ENCODE measurements at regions not wholly inside any gene's neighbourhood (a gene's known extent, or its start where the extent isn't known, plus 50 kb on each side); places are given as distances from the start of the nearest gene placed in this dataset.

GRCh38 chr5:3124410-3124809, 372.9 kb upstream of the IRX2 start:
- DNase-seq: no peak
- Histone ChIP-seq H3K79me2 (ENCODE audit: insufficient read depth) (no peaks in the 10 kb centered on the region), H3K9ac (no peak overlapping the region), H3K36me3 (replicated peaks in 1 of 2; ENCODE audit: control insufficient read depth in 1 of 2, insufficient read depth in 2 of 2, low read length in 1 of 2) (no peaks in the 10 kb centered on the region), H3K4me1 (ENCODE audit: control insufficient read depth in 1 of 2, insufficient read depth in 2 of 2, low read depth in 1 of 2, low read length in 1 of 2) (no peaks in the 10 kb centered on the region), H3F3A (replicated peaks; ENCODE audit: insufficient read depth) (no peaks in the 10 kb centered on the region), H3K27ac (ENCODE audit: low read depth in 2 of 2, low read length in 1 of 2) (no peak overlapping the region), H4K20me1 (ENCODE audit: insufficient read depth) (no peaks in the 10 kb centered on the region), H2AFZ (ENCODE audit: low read depth) (no peak overlapping the region), H3K4me3 (ENCODE audit: low read depth in 2 of 2, low read length in 1 of 2) (no peak overlapping the region), H3K4me2 (no peak overlapping the region), H3K9me3 (no peaks in the 10 kb centered on the region), H3K27me3 (ENCODE audit: insufficient read depth) (peaks cover 15% of the 10 kb centered on the region; the same call in 1 of the 2 replicates), H3K9me2 (no peaks in the 10 kb centered on the region)
- CTCF ChIA-PET: no interaction called here
- TF ChIP-seq MEF2A (IDR thresholded peaks at IDR 0.05; ENCODE audit: borderline replicate concordance, low read depth): no peak
- TF ChIP-seq MXI1 (IDR thresholded peaks at IDR 0.05; ENCODE audit: low read depth, low read length): no peak
- TF ChIP-seq, protein P1, sequence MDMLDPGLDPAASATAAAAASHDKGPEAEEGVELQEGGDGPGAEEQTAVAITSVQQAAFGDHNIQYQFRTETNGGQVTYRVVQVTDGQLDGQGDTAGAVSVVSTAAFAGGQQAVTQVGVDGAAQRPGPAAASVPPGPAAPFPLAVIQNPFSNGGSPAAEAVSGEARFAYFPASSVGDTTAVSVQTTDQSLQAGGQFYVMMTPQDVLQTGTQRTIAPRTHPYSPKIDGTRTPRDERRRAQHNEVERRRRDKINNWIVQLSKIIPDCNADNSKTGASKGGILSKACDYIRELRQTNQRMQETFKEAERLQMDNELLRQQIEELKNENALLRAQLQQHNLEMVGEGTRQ (IDR thresholded peaks at IDR 0.05; ENCODE audit: borderline replicate concordance, low read depth, low read length): no peak
- TF ChIP-seq NFIC (IDR thresholded peaks at IDR 0.05; ENCODE audit: borderline replicate concordance): no peak
- no peak for TF ChIP-seq EP300 (IDR thresholded peaks at IDR 0.05; ENCODE audit: borderline replicate concordance in 1 of 2, low read depth in 1 of 2, low read length in 1 of 2)
- TF ChIP-seq, protein P2, sequence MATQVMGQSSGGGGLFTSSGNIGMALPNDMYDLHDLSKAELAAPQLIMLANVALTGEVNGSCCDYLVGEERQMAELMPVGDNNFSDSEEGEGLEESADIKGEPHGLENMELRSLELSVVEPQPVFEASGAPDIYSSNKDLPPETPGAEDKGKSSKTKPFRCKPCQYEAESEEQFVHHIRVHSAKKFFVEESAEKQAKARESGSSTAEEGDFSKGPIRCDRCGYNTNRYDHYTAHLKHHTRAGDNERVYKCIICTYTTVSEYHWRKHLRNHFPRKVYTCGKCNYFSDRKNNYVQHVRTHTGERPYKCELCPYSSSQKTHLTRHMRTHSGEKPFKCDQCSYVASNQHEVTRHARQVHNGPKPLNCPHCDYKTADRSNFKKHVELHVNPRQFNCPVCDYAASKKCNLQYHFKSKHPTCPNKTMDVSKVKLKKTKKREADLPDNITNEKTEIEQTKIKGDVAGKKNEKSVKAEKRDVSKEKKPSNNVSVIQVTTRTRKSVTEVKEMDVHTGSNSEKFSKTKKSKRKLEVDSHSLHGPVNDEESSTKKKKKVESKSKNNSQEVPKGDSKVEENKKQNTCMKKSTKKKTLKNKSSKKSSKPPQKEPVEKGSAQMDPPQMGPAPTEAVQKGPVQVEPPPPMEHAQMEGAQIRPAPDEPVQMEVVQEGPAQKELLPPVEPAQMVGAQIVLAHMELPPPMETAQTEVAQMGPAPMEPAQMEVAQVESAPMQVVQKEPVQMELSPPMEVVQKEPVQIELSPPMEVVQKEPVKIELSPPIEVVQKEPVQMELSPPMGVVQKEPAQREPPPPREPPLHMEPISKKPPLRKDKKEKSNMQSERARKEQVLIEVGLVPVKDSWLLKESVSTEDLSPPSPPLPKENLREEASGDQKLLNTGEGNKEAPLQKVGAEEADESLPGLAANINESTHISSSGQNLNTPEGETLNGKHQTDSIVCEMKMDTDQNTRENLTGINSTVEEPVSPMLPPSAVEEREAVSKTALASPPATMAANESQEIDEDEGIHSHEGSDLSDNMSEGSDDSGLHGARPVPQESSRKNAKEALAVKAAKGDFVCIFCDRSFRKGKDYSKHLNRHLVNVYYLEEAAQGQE (IDR thresholded peaks at IDR 0.05; ENCODE audit: low read depth, low read length): no peak
- TF ChIP-seq FOSL2 (IDR thresholded peaks at IDR 0.05; ENCODE audit: borderline replicate concordance, low read depth): no peak
- no peak for TF ChIP-seq CHD2 (IDR thresholded peaks at IDR 0.05; ENCODE audit: low read length, partially characterized antibody)
- TF ChIP-seq YY1 (IDR thresholded peaks at IDR 0.05; ENCODE audit: low read depth): no peak
- no peak for TF ChIP-seq TEAD4 (IDR thresholded peaks at IDR 0.05; ENCODE audit: borderline replicate concordance, insufficient read depth)
- TF ChIP-seq RXRA (IDR thresholded peaks at IDR 0.05; ENCODE audit: borderline replicate concordance, low read depth): no peak
- TF ChIP-seq USF1 (IDR thresholded peaks at IDR 0.05; ENCODE audit: borderline replicate concordance, low read depth): no peak
- TF ChIP-seq EZH2phosphoT487 (IDR thresholded peaks at IDR 0.05; ENCODE audit: borderline replicate concordance, low read depth): no peak
- no peak for TF ChIP-seq SMC3 (IDR thresholded peaks at IDR 0.05; ENCODE audit: low read depth, low read length)
- TF ChIP-seq NRF1 (IDR thresholded peaks at IDR 0.05; ENCODE audit: low read depth, low read length): no peak
- no peak for TF ChIP-seq RCOR1 (IDR thresholded peaks at IDR 0.05; ENCODE audit: low read length)
- TF ChIP-seq ZBTB33 (IDR thresholded peaks at IDR 0.05; ENCODE audit: borderline replicate concordance, low read depth): no peak
- TF ChIP-seq GABPA (IDR thresholded peaks at IDR 0.05; ENCODE audit: low read depth): no peak
- no peak for TF ChIP-seq TAF1 (IDR thresholded peaks at IDR 0.05; ENCODE audit: borderline replicate concordance, low read depth, low read length)
- 7% methylated on average over 6 of the region's 6 CpGs for WGBS (ENCODE audit: low lambda C conversion rate)
- POLR2A ChIA-PET: no interaction called here
